ENCODE measurements at regions not wholly inside any gene's neighbourhood (a gene's known extent, or its start where the extent isn't known, plus 50 kb on each side); places are given as distances from the start of the nearest gene placed in this dataset.

- Histone ChIP-seq H3K4me1 (no peaks in the 10 kb centered on the region), H3K27ac (no peak overlapping the region), H3K9me3 (no peaks in the 10 kb centered on the region), H3K27me3 (no peaks in the 10 kb centered on the region), H3K4me3 (no peak overlapping the region), H3K36me3 (no peaks in the 10 kb centered on the region)
- TF ChIP-seq CTCF (IDR thresholded peaks at IDR 0.05) = no peak
- DNase-seq = no peak
- intact Hi-C loops (cut with DNase I; ENCODE audit: low total_unique reads) = no loop called here
These were observed 73.6 kb upstream of the TIAM2 start for GRCh38 chr6:154921482-154921881.

GRCh38 chr6:154923199-154923869, 71.8 kb upstream of the TIAM2 start:
- Histone ChIP-seq H3K9me3 (no peaks in the 10 kb centered on the region), H3K27me3 (no peaks in the 10 kb centered on the region), H3K4me3 (no peak overlapping the region), H3K36me3 (no peaks in the 10 kb centered on the region), H3K4me1 (no peaks in the 10 kb centered on the region), H3K27ac (no peak overlapping the region)
- no peak for DNase-seq
- intact Hi-C loops (cut with DNase I; ENCODE audit: low total_unique reads) = no loop called here
- TF ChIP-seq CTCF (IDR thresholded peaks at IDR 0.05) = no peak

- H3K27me3 ChIP-seq = no peaks in the 10 kb centered on the region
- H3K4me1 ChIP-seq = no peaks in the 10 kb centered on the region
- no peak for TF ChIP-seq CTCF (IDR thresholded peaks at IDR 0.05)
- DNase-seq = no peak
- H3K27ac ChIP-seq = no peak overlapping the region
- no peaks in the 10 kb centered on the region for H3K36me3 ChIP-seq
- H3K4me3 ChIP-seq = no peak overlapping the region
- intact Hi-C loops (cut with DNase I; ENCODE audit: low total_unique reads) = loop anchor here (5.0 kb wide), 1 partner anchor 322 kb away; no protein-coding TSS in a partner anchor
- H3K9me3 ChIP-seq = no peaks in the 10 kb centered on the region
These were observed 70.0 kb upstream of the TIAM2 start for GRCh38 chr6:154925130-154925529.

GRCh38 chr6:154926366-154926765, 68.7 kb upstream of the TIAM2 start:
- no peak overlapping the region for H3K4me3 ChIP-seq
- H3K36me3 ChIP-seq = no peaks in the 10 kb centered on the region
- no peaks in the 10 kb centered on the region for H3K4me1 ChIP-seq
- intact Hi-C loops (cut with DNase I; ENCODE audit: low total_unique reads) = loop anchor here (5.0 kb wide), 1 partner anchor 321 kb away; no protein-coding TSS in a partner anchor
- no peak for TF ChIP-seq CTCF (IDR thresholded peaks at IDR 0.05)
- H3K27ac ChIP-seq = no peak overlapping the region
- H3K27me3 ChIP-seq = no peaks in the 10 kb centered on the region
- no peak for DNase-seq
- no peaks in the 10 kb centered on the region for H3K9me3 ChIP-seq

DNA sequence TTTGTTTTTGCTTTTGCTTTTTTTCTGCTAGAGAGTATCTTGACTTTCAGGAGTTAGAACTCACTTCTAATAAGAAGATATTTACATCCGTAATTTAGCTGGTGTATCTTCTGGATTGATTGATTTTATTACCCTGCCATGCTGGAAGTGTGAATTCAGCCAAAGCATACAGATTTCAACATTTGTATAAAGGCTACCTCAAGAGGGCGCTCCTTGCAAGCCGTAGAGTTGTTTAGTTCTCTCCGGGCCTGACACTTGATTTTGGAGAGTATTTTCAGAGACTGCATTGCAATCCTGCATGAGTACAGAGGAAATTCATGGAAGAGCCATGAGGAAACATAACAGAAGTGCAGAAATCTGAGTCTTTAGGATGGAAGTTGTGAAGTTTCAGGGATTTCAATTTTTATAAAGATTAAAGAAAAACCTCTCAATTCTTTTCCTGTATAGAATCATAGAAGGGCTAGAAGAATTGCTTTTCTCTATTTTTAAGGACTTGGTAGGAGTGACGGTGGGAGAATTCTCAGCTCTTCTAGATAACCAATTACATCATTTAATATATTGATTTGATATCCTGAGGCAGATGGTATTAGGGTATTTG, 66.7 kb upstream of the TIAM2 start:
- Histone ChIP-seq H3K36me3 (no peaks in the 10 kb centered on the region), H3K27me3 (no peaks in the 10 kb centered on the region), H3K27ac (no peak overlapping the region), H3K4me1 (peaks cover 0 to 9% (median 3%) of the 10 kb centered on the region in 4 donors), H3K9me3 (no peaks in the 10 kb centered on the region), H3K4me3 (no peak overlapping the region)
- intact Hi-C loops (cut with DNase I; ENCODE audit: low total_unique reads) = loop anchor here (5.0 kb wide), 1 partner anchor 319 kb away; no protein-coding TSS in a partner anchor
- peak; percentile 67 to 82 for TF ChIP-seq CTCF (IDR thresholded peaks at IDR 0.05)
- peak in 1 of 2 donors; percentile 55 for DNase-seq

All from tibial artery (tissue), 4 donors.